A673 (cell line): ENCODE measurements at regions not wholly inside any gene's neighbourhood (a gene's known extent, or its start where the extent isn't known, plus 50 kb on each side); places are given as distances from the start of the nearest gene placed in this dataset.

Source experiments
- BruUV-seq: library from RNA; stranded (reverse); fragments of 400-500 nt; replicated peaks from 2 replicates; lab custom pipeline; 2021; lab: Mats Ljungman, UMichigan
- CTCF ChIA-PET: fragments of 300-600 bp; sonication (Branson Sonifier 250); formaldehyde crosslinking; loops from one replicate; lab custom pipeline; 2022; ENCODE audit warnings: antibody characterized with exemption; lab: Charles Lee
- POLR2A ChIA-PET: fragments of 300-600 bp; sonication (Branson Sonifier 250); formaldehyde crosslinking; loops from one replicate; lab custom pipeline; 2022; ENCODE audit warnings: antibody characterized with exemption; ENCODE audit not compliant: low non-redundant PET; lab: Charles Lee
- DNase-seq: peaks from one replicate; pipeline ENCODE4 v3.0.0-alpha.2; 2015; ENCODE audit warnings: low spot score
- H3K27ac ChIP-seq: fragments of 200-600 bp; sonication (generic); 2 replicates; pipeline ENCODE4 v1.5.1; 2016; ENCODE audit warnings: mixed run types, low read depth, mild to moderate bottlenecking, mixed read lengths, antibody characterized with exemption, low read length; ENCODE audit not compliant: poor library complexity, severe bottlenecking
- H3K27me3 ChIP-seq: fragments of 200-600 bp; sonication (generic); replicated peaks from 2 replicates; pipeline ENCODE4 v1.6.1; 2017; ENCODE audit warnings: mixed run types, low read depth, mild to moderate bottlenecking, mixed read lengths, antibody characterized with exemption, low read length; ENCODE audit not compliant: insufficient read depth, poor library complexity
- H3K36me3 ChIP-seq: fragments of 200-600 bp; sonication (generic); 2 replicates; pipeline ENCODE4 v1.6.1; 2016; ENCODE audit warnings: mixed run types, mild to moderate bottlenecking, mixed read lengths, antibody characterized with exemption, low read length; ENCODE audit not compliant: insufficient read depth, poor library complexity, severe bottlenecking
- H3K4me1 ChIP-seq: fragments of 200-600 bp; sonication (generic); 2 replicates; pipeline ENCODE4 v1.6.1; 2017; ENCODE audit warnings: mixed run types, mild to moderate bottlenecking, mixed read lengths, antibody characterized with exemption, low read length; ENCODE audit not compliant: insufficient read depth, poor library complexity, severe bottlenecking
- H3K4me3 ChIP-seq: fragments of 200-600 bp; sonication (generic); 2 replicates; pipeline ENCODE4 v1.5.1; 2016; ENCODE audit warnings: low read depth, mixed run types, mild to moderate bottlenecking, mixed read lengths, low read length; ENCODE audit not compliant: poor library complexity, severe bottlenecking
- H3K9me3 ChIP-seq: fragments of 200-600 bp; sonication (generic); 2 replicates; pipeline ENCODE4 v1.6.1; 2016; ENCODE audit warnings: mixed run types, low read depth, mild to moderate bottlenecking, mixed read lengths, antibody characterized with exemption, low read length; ENCODE audit not compliant: poor library complexity, severe bottlenecking
- EZH2 ChIP-seq: fragments of 200-600 bp; sonication (generic); IDR thresholded peaks from 2 replicates; pipeline ENCODE4 v1.6.1; 2017; ENCODE audit warnings: borderline replicate concordance, low read depth, mild to moderate bottlenecking, mixed read lengths, antibody characterized with exemption, low read length; ENCODE audit not compliant: poor library complexity, severe bottlenecking
- intact Hi-C: fragments of 100-400 bp; cut with micrococcal nuclease; formaldehyde crosslinking; loops from one replicate; pipeline ENCODE4 v1.10.0; 2022; ENCODE audit not compliant: unreplicated experiment
- TF ChIP-seq, protein P1 (sequence below): fragments of 300-800, 200-600 bp; sonication (generic); conservative IDR thresholded peaks from 2 replicates; pipeline ENCODE4 v1.5.1; 2017; ENCODE audit warnings: low read depth, mild to moderate bottlenecking, antibody characterized with exemption, low read length, moderate library complexity, mixed read lengths

DNA sequence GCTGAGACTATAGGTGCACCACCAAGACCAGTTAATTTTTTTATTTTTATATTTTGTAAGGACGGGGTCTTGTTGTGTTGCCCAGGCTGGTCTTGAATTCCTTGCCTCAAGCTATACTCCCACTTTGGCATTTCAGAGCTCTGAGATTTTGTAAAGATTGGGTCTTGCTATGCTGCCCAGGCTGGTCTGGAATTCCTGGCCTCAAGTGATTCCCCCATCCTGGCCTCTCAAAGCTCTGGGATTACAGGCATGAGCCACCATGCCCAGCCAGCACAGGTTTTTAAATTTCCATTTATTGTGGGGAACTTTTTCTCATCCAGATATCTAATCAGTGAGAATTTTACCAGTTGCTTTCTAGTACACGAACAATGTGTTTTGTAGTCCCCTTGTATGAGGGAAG, 156.1 kb upstream of the VLDLR start:
- Histone ChIP-seq H3K9me3 (peaks cover 2% of the 10 kb centered on the region), H3K4me1 (peaks cover 10% of the 10 kb centered on the region), H3K27ac (no peak overlapping the region), H3K27me3 (no peaks in the 10 kb centered on the region), H3K4me3 (no peak overlapping the region), H3K36me3 (no peaks in the 10 kb centered on the region)
- DNase-seq: no peak
- POLR2A ChIA-PET: no interaction called here
- no TSS peak for BruUV-seq
- TF ChIP-seq, protein P1, sequence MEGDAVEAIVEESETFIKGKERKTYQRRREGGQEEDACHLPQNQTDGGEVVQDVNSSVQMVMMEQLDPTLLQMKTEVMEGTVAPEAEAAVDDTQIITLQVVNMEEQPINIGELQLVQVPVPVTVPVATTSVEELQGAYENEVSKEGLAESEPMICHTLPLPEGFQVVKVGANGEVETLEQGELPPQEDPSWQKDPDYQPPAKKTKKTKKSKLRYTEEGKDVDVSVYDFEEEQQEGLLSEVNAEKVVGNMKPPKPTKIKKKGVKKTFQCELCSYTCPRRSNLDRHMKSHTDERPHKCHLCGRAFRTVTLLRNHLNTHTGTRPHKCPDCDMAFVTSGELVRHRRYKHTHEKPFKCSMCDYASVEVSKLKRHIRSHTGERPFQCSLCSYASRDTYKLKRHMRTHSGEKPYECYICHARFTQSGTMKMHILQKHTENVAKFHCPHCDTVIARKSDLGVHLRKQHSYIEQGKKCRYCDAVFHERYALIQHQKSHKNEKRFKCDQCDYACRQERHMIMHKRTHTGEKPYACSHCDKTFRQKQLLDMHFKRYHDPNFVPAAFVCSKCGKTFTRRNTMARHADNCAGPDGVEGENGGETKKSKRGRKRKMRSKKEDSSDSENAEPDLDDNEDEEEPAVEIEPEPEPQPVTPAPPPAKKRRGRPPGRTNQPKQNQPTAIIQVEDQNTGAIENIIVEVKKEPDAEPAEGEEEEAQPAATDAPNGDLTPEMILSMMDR: no peak
- TF ChIP-seq EZH2: no peak
- CTCF ChIA-PET: no interaction called here
- intact Hi-C loops: no loop called here

DNA sequence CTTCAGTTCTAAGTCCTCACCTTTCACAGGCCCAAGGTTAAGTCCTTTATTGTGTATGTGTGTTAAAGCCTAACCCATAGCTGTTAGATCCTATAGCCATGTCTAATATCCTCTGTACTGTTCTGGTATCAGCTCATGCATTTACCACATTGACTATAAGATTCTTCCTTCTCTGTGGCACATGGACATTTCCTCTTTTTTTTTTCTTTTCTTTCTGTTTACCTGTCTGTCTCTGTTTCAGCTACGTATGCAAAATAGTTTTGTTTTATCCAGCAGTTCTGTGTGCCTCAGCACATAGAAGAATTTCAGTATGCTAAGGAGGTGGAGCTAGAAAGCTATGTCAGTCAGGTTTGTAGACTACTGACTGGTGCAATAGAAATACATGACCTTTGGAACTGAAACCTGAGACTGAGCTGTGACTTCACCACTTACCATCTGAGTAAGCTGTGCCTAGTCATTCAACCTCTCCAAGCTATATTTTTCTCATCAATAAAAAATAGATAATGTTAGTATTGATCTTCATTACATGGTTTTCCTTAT, 155.6 kb upstream of the VLDLR start:
- ChIA-PET POLR2A (no interaction called here), CTCF (no interaction called here)
- no peak for DNase-seq
- H3K4me3 ChIP-seq: no peak overlapping the region
- H3K9me3 ChIP-seq: peaks cover 2% of the 10 kb centered on the region
- H3K27me3 ChIP-seq: no peaks in the 10 kb centered on the region
- no peak overlapping the region for H3K27ac ChIP-seq
- intact Hi-C loops: no loop called here
- BruUV-seq: no TSS peak
- H3K36me3 ChIP-seq: no peaks in the 10 kb centered on the region
- peaks cover 10% of the 10 kb centered on the region for H3K4me1 ChIP-seq
- TF ChIP-seq, protein P1: no peak
- no peak for TF ChIP-seq EZH2

DNA sequence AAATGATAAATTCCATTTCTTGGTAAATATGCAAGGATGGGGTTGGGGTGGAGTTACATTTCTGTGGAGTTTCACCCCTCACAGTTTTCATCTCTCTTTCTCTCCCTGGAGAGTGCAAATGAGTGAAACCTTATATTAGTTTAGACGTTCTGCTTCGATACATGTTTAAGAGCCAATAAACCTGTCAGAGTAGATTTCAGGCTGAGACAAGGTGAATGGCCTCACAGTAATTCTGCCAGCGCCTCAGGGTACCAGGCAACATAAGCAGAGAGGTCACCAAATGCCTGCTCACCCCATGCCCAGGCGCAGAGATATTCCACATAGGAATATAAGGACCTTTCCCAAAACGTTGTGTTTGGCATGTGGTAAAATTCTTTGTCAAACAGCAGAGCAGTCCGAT, 154.9 kb upstream of the VLDLR start:
- POLR2A ChIA-PET: no interaction called here
- TF ChIP-seq EZH2: no peak
- TF ChIP-seq, protein P1: no peak
- Histone ChIP-seq H3K9me3 (peaks cover 2% of the 10 kb centered on the region), H3K4me3 (no peak overlapping the region), H3K4me1 (peaks cover 5% of the 10 kb centered on the region), H3K27ac (no peak overlapping the region), H3K27me3 (no peaks in the 10 kb centered on the region), H3K36me3 (no peaks in the 10 kb centered on the region)
- no TSS peak for BruUV-seq
- CTCF ChIA-PET: no interaction called here
- intact Hi-C loops: no loop called here
- DNase-seq: no peak
